Liver (tissue), 8 donors: ENCODE measurements at regions not wholly inside any gene's neighbourhood (a gene's known extent, or its start where the extent isn't known, plus 50 kb on each side); places are given as distances from the start of the nearest gene placed in this dataset.

Source experiments
- DNase-seq: peaks from one replicate; pipeline ENCODE4 v3.0.0-alpha.2; 2017; ENCODE audit warnings: low spot score
- H3K27ac ChIP-seq, 2 donors: one replicate each; pipeline ENCODE4 v1.7.0; 2013; ENCODE audit warnings: inconsistent platforms in 2 of 2, low read length in 2 of 2, control low read depth in 1 of 2, low read depth in 1 of 2, mild to moderate bottlenecking in 1 of 2
- H3K27me3 ChIP-seq, 4 donors: one replicate each; pipeline versions ENCODE4 v1.6.1 to v1.7.0; 2013; ENCODE audit warnings: low read length in 3 of 4, inconsistent platforms in 1 of 4, mild to moderate bottlenecking in 1 of 4, moderate library complexity in 1 of 4; ENCODE audit not compliant: control insufficient read depth in 4 of 4, insufficient read depth in 4 of 4
- H3K36me3 ChIP-seq, 4 donors: one replicate each; pipeline versions ENCODE4 v1.6.1 to v1.7.0; 2013; ENCODE audit warnings: low read length in 3 of 4, mild to moderate bottlenecking in 3 of 4, low read depth in 1 of 4, moderate library complexity in 1 of 4; ENCODE audit not compliant: control insufficient read depth in 4 of 4, insufficient read depth in 3 of 4
- H3K4me1 ChIP-seq, 4 donors: one replicate each; pipeline versions ENCODE4 v1.6.1 to v1.7.0; 2013; ENCODE audit warnings: low read length in 3 of 4, mild to moderate bottlenecking in 3 of 4, moderate library complexity in 1 of 4; ENCODE audit not compliant: control insufficient read depth in 4 of 4, insufficient read depth in 4 of 4
- H3K4me3 ChIP-seq, 3 donors: one replicate each; pipeline versions ENCODE4 v1.6.1 to v1.7.0; 2013; ENCODE audit warnings: low read length in 3 of 3, control low read depth in 1 of 3, low read depth in 1 of 3, mild to moderate bottlenecking in 1 of 3
- H3K9ac ChIP-seq, 2 donors: one replicate each; pipeline ENCODE4 v1.7.0; 2013; ENCODE audit warnings: low read length in 2 of 2, mild to moderate bottlenecking in 2 of 2, moderate library complexity in 2 of 2, control low read depth in 1 of 2, low read depth in 1 of 2
- H3K9me3 ChIP-seq, 4 donors: one replicate each; pipeline versions ENCODE4 v1.6.1 to v1.7.0; 2013; ENCODE audit warnings: low read length in 3 of 4; ENCODE audit not compliant: control insufficient read depth in 4 of 4
- ATF3 ChIP-seq: IDR thresholded peaks from 2 replicates; pipeline ENCODE4 v1.6.1; 2016; ENCODE audit warnings: antibody characterized with exemption
- CTCF ChIP-seq: fragments of 150-350 bp; IDR thresholded peaks from 2 replicates; pipeline ENCODE4 v1.5.1; 2017; ENCODE audit warnings: improper control_type of control experiment, low read depth, low read length; ENCODE audit not compliant: missing input control
- EGR1 ChIP-seq, 2 donors: IDR thresholded peaks; 2 replicates each; pipeline ENCODE4 v1.6.1; 2016 to 2018; ENCODE audit warnings: antibody characterized with exemption in 2 of 2, low read depth in 2 of 2
- FOXA1 ChIP-seq: IDR thresholded peaks from 2 replicates; pipeline ENCODE4 v1.6.1; 2016; ENCODE audit warnings: antibody characterized with exemption
- FOXA2 ChIP-seq: IDR thresholded peaks from 2 replicates; pipeline ENCODE4 v1.6.1; 2016; ENCODE audit warnings: antibody characterized with exemption
- GABPA ChIP-seq, 2 donors: IDR thresholded peaks in 1 of 2; conservative IDR thresholded peaks in 1 of 2; 2 replicates each; pipeline ENCODE4 v1.6.1; 2016; ENCODE audit warnings: antibody characterized with exemption in 2 of 2, mild to moderate bottlenecking in 1 of 2, moderate library complexity in 1 of 2
- HNF4A ChIP-seq, 2 donors: conservative IDR thresholded peaks; 2 replicates each; pipeline ENCODE4 v1.6.1; 2016; ENCODE audit warnings: antibody characterized with exemption in 2 of 2, mild to moderate bottlenecking in 2 of 2
- HNF4G ChIP-seq: IDR thresholded peaks from 2 replicates; pipeline ENCODE4 v1.6.1; 2016; ENCODE audit warnings: antibody characterized with exemption
- JUND ChIP-seq, 2 donors: IDR thresholded peaks; 2 replicates each; pipeline ENCODE4 v1.6.1; 2016; ENCODE audit warnings: antibody characterized with exemption in 2 of 2
- MAX ChIP-seq: IDR thresholded peaks from 2 replicates; pipeline ENCODE4 v1.6.1; 2016; ENCODE audit warnings: antibody characterized with exemption
- NR2F2 ChIP-seq: IDR thresholded peaks from 2 replicates; pipeline ENCODE4 v1.6.1; 2016; ENCODE audit warnings: antibody characterized with exemption
- RAD21 ChIP-seq, 2 donors: IDR thresholded peaks; 2 replicates each; pipeline ENCODE4 v1.6.1; 2016; ENCODE audit warnings: antibody characterized with exemption in 2 of 2, mild to moderate bottlenecking in 2 of 2
- REST ChIP-seq: IDR thresholded peaks from 2 replicates; pipeline ENCODE4 v1.6.1; 2016; ENCODE audit warnings: antibody characterized with exemption, mild to moderate bottlenecking
- RXRA ChIP-seq, 2 donors: IDR thresholded peaks; 2 replicates each; pipeline ENCODE4 v1.6.1; 2017 to 2018; ENCODE audit warnings: antibody characterized with exemption in 2 of 2, mild to moderate bottlenecking in 1 of 2
- SP1 ChIP-seq: IDR thresholded peaks from 2 replicates; pipeline ENCODE4 v1.6.1; 2018; ENCODE audit warnings: antibody characterized with exemption, mild to moderate bottlenecking
- TAF1 ChIP-seq: conservative IDR thresholded peaks from 2 replicates; pipeline ENCODE4 v1.6.1; 2016; ENCODE audit warnings: antibody characterized with exemption, mild to moderate bottlenecking
- YY1 ChIP-seq: IDR thresholded peaks from 2 replicates; pipeline ENCODE4 v1.6.1; 2016; ENCODE audit warnings: antibody characterized with exemption, mild to moderate bottlenecking
- ZBTB33 ChIP-seq: IDR thresholded peaks from 2 replicates; pipeline ENCODE4 v1.6.1; 2016; ENCODE audit warnings: antibody characterized with exemption
- WGBS: extraction: QIAGEN DNeasy Blood & Tissue Kit; methylation state at CpG from one replicate; pipeline ENCODE4 v1.1.7; 2013; 5-methylcytosine and 5-hydroxymethylcytosine counted together
- donor health status: healthy.
- donor health status: healthy.
- donor health status: healthy.
- donor health status: healthy.
- donor health status: healthy.

DNA sequence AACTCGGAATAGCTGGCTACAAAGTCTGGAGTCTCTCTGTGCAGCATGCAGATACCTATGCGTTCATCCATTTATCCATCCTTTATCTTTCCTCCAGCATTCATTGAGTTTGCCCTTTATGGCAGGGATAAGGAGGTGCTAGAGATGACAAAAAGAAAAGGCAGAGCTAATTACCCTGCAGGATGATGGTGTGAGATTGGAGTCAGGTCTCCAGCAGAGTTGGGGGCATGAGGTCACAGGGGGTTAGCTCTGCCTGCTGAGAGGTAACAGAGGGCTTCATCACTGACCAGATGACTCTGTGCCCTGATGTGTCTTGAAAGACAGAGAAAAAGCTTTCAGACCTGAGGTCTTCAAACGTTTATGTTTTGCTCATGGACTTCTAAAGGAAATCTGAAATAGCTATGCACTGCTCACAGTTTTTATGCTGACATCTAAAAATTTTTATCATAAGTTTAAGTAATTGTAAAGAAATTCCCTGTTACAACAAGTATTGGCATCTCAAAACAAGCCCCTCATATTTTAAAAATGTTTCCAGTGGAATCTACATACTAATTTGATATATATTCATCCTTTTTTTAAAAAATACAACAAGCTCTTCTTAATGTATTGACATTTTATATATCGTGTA is 132.3 kb upstream of the ANKRD28 start:
- Histone ChIP-seq H3K4me1 (peaks cover 0 to 6% (median 3%) of the 10 kb centered on the region in 4 donors), H3K27me3 (no peaks in the 10 kb centered on the region), H3K27ac (no peak overlapping the region), H3K36me3 (no peaks in the 10 kb centered on the region), H3K9ac (no peak overlapping the region), H3K4me3 (no peak overlapping the region), H3K9me3 (no peaks in the 10 kb centered on the region)
- no peak for TF ChIP-seq YY1
- DNase-seq: no peak
- 74% methylated on average over 4 of the region's 4 CpGs for WGBS

DNA sequence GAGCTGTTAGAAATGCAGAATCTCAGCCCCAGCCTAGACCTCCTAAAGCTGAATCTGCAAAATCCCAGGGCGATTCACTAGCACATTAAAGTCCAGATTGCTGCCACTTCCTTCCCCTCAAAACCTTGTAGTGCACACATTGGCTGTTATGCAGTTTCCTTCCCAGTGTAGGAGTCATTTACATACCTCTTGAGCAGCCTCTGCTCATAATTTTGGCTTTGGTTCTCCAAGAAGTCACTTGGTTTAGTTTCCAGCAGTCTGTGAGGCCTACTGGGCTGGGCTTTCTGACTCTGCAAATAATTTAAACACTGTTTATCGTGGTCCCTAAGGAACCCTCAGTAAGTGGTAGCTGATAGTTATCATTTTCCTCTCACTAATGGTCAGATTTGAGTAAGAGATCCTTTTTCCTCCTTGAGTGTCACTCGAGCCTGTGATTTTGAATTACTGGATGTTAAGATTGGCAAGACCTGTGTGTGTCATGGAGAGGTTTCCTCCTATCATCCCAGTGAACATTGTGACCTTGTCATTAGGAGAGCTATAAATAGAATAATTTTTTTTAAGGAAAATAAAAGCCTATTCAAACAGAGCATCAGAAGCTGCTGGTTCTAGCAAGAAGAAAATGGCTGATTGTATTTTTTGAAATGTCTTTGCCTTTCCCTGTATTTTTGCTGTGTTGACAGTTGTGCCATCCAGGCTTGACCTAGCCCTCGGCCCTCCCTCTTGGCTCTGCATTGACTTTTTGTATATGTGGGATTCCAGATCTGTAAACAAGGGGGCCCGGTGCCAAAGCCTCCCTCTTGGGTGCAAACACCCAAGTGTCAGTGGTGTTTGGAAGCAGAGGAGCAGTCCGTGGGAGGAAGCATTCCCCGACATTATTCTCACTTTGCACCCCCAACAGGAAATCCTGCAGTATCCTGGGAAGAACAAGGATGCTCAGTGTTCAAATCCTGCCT is 134.8 kb upstream of the ANKRD28 start:
- no peaks in the 10 kb centered on the region for H3K27me3 ChIP-seq
- H3K4me1 ChIP-seq: no peaks in the 10 kb centered on the region
- TF ChIP-seq RXRA (IDR thresholded peaks at IDR 0.05) (no peak), JUND (IDR thresholded peaks at IDR 0.05) (no peak), RAD21 (IDR thresholded peaks at IDR 0.05) (no peak), REST (no peak), EGR1 (IDR thresholded peaks at IDR 0.05; ENCODE audit: low read depth in 2 of 2) (no peak), MAX (no peak), CTCF (no peak), TAF1 (no peak), ATF3 (no peak), FOXA2 (no peak), YY1 (no peak), SP1 (no peak), NR2F2 (no peak), HNF4A (conservative IDR thresholded peaks at IDR 0.05) (no peak), ZBTB33 (no peak), GABPA (IDR thresholded peaks at IDR 0.05 in 1 of 2, conservative IDR thresholded peaks at IDR 0.05 in 1 of 2) (no peak), HNF4G (no peak), FOXA1 (no peak)
- no peak overlapping the region for H3K27ac ChIP-seq
- no peaks in the 10 kb centered on the region for H3K36me3 ChIP-seq
- H3K9ac ChIP-seq: no peak overlapping the region
- 61% methylated on average over 7 of the region's 7 CpGs for WGBS
- DNase-seq: no peak
- H3K9me3 ChIP-seq: no peaks in the 10 kb centered on the region
- H3K4me3 ChIP-seq: no peak overlapping the region
